ENCODE measurements at regions not wholly inside any gene's neighbourhood (a gene's known extent, or its start where the extent isn't known, plus 50 kb on each side); places are given as distances from the start of the nearest gene placed in this dataset.

DNA sequence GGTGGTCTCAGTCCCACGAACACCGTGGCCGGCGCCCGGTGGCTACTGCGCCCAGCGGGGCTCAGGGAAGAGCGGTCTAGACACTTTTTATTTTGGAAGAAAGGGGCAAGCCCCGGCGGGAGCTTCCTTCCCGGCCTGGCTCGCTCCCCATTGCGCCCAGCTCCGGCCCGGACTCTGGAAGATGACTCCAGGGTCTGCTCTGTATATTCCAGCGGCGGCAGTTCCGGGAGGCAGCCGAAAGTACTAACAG is 225.1 kb upstream of the CRY1 start:
- 1% methylated on average over 19 of the region's 19 CpGs for WGBS
- Histone ChIP-seq H3K27ac (peak overlapping the region; percentile 63 to 76), H3K27me3 (replicated peaks; ENCODE audit: insufficient read depth) (no peaks in the 10 kb centered on the region), H3K4me3 (peak overlapping the region; percentile 43 to 55), H3K9me3 (no peaks in the 10 kb centered on the region), H3K36me3 (no peaks in the 10 kb centered on the region), H3K4me1 (replicated peaks) (no peaks in the 10 kb centered on the region)
- intact Hi-C loops (cut with DNase I): no loop called here
- TF ChIP-seq, protein P1, sequence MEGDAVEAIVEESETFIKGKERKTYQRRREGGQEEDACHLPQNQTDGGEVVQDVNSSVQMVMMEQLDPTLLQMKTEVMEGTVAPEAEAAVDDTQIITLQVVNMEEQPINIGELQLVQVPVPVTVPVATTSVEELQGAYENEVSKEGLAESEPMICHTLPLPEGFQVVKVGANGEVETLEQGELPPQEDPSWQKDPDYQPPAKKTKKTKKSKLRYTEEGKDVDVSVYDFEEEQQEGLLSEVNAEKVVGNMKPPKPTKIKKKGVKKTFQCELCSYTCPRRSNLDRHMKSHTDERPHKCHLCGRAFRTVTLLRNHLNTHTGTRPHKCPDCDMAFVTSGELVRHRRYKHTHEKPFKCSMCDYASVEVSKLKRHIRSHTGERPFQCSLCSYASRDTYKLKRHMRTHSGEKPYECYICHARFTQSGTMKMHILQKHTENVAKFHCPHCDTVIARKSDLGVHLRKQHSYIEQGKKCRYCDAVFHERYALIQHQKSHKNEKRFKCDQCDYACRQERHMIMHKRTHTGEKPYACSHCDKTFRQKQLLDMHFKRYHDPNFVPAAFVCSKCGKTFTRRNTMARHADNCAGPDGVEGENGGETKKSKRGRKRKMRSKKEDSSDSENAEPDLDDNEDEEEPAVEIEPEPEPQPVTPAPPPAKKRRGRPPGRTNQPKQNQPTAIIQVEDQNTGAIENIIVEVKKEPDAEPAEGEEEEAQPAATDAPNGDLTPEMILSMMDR (IDR thresholded peaks at IDR 0.05): no peak
- no peak for TF ChIP-seq POLR2A (IDR thresholded peaks at IDR 0.05)
- no peak for TF ChIP-seq POLR2AphosphoS5 (IDR thresholded peaks at IDR 0.05)
- DNase-seq (ENCODE audit: low spot score): no peak

DNA sequence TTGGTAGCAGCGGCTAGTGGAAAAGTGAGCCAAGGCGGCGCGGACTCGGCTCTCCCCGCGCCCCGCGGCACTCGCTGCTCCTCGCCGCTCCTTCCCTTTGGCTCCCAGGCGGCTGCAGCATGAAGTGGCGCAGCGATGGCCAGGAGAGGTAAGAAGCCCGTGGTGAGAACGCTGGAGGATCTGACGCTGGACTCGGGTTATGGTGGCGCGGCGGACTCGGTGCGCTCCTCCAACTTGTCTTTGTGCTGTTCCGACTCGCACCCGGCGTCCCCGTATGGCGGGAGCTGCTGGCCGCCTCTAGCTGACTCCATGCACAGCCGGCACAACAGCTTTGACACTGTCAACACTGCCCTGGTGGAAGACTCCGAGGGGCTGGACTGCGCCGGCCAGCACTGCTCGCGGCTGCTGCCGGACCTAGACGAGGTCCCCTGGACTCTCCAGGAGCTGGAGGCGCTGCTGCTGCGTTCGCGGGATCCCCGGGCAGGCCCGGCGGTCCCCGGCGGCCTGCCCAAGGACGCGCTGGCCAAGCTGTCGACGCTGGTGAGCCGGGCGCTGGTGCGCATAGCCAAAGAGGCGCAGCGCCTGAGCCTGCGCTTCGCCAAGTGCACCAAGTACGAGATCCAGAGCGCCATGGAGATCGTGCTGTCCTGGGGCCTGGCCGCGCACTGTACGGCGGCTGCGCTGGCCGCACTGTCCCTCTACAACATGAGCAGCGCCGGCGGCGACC is 225.6 kb upstream of the CRY1 start:
- Histone ChIP-seq H3K36me3 (no peaks in the 10 kb centered on the region), H3K27me3 (replicated peaks; ENCODE audit: insufficient read depth) (no peaks in the 10 kb centered on the region), H3K9me3 (no peaks in the 10 kb centered on the region), H3K27ac (peak overlapping the region; percentile 63 to 76), H3K4me1 (replicated peaks) (no peaks in the 10 kb centered on the region), H3K4me3 (peak overlapping the region; percentile 43 to 55)
- 0% methylated on average over 63 of the region's 72 CpGs for WGBS
- TF ChIP-seq POLR2AphosphoS5 (IDR thresholded peaks at IDR 0.05) (no peak), POLR2A (IDR thresholded peaks at IDR 0.05) (no peak)
- TF ChIP-seq, protein P1 (IDR thresholded peaks at IDR 0.05): no peak
- peak; percentile 19 for DNase-seq (ENCODE audit: low spot score)
- intact Hi-C loops (cut with DNase I): no loop called here

DNA sequence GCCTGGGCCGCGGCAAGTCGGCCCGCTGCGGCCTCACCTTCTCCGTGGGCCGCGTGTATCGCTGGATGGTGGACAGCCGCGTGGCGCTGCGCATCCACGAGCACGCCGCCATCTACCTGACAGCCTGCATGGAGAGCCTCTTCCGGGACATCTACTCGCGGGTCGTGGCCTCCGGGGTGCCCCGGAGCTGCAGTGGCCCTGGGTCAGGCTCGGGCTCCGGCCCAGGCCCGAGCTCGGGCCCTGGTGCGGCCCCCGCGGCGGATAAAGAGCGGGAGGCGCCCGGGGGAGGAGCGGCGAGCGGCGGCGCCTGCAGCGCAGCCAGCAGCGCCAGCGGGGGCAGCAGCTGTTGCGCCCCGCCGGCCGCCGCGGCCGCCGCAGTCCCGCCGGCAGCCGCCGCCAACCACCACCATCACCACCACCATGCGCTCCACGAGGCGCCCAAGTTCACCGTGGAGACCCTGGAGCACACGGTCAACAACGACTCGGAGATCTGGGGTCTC is 226.2 kb upstream of the CRY1 start:
- Histone ChIP-seq H3K4me1 (replicated peaks) (no peaks in the 10 kb centered on the region), H3K27me3 (replicated peaks; ENCODE audit: insufficient read depth) (no peaks in the 10 kb centered on the region), H3K9me3 (no peaks in the 10 kb centered on the region), H3K4me3 (peak overlapping the region; percentile 43 to 55), H3K36me3 (no peaks in the 10 kb centered on the region), H3K27ac (peak overlapping the region; percentile 63 to 76)
- DNase-seq (ENCODE audit: low spot score): peak; percentile 15
- intact Hi-C loops (cut with DNase I): no loop called here
- WGBS: 0% methylated on average over 9 of the region's 60 CpGs
- TF ChIP-seq POLR2A (IDR thresholded peaks at IDR 0.05): no peak
- TF ChIP-seq, protein P1 (IDR thresholded peaks at IDR 0.05): no peak
- no peak for TF ChIP-seq POLR2AphosphoS5 (IDR thresholded peaks at IDR 0.05)

DNA sequence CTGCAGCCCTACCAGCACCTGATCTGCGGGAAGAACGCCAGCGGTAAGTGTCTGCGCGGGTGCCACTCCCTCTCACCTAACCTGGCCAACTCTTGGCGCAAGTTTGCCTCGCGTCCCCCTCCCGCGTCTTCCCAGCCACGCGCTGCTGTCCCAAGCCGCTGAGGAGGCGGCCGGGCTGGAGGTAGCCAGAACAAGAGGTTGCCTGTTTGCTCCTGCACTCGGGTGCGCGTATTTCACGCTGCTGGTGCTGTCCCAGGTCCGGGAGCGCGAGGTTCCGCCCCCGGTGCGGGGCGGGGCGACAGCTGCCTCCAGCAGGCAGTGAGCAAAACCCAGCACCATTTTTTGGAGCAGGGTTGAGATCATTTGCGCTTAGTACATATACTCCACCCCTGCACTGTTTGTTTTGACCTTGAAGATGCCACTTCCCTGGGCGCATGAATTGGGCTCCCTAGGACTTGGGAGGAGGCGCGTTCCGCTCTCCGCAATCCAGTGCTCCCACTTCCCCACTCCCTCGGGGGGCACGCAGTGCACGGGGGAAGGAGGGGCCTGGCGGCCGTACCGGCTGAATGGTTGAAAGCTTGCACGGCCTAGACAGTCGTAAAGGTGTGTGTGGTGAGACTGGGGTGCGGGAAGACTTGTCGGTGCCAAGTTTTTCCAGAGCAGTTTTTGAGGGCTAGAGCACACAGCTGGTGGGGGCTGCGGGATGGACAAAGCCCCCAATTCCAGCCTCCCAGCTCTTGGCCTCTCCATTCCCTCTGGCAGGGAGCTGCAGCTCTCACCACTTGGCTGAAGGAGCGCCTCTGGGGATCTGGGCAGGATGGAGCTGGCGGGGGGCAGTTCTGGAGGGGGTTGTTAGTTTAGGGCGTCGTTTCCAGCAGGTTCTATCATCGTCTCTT is 226.9 kb upstream of the CRY1 start:
- intact Hi-C loops (cut with DNase I): no loop called here
- Histone ChIP-seq H3K9me3 (no peaks in the 10 kb centered on the region), H3K4me3 (peak overlapping the region; percentile 43 to 55), H3K27me3 (replicated peaks; ENCODE audit: insufficient read depth) (no peaks in the 10 kb centered on the region), H3K4me1 (replicated peaks) (no peaks in the 10 kb centered on the region), H3K36me3 (no peaks in the 10 kb centered on the region), H3K27ac (peak overlapping the region; percentile 63 to 76)
- TF ChIP-seq POLR2A (IDR thresholded peaks at IDR 0.05) (peak; percentile 56), POLR2AphosphoS5 (IDR thresholded peaks at IDR 0.05) (peak; percentile 66)
- TF ChIP-seq, protein P1 (IDR thresholded peaks at IDR 0.05): no peak
- peak; percentile 82 for DNase-seq (ENCODE audit: low spot score)
- 1% methylated on average over 35 of the region's 49 CpGs for WGBS
